Body of pancreas (tissue), 4 donors: ENCODE measurements at regions not wholly inside any gene's neighbourhood (a gene's known extent, or its start where the extent isn't known, plus 50 kb on each side); places are given as distances from the start of the nearest gene placed in this dataset.
"Not testable (repeated sequence)": the region's sequence is repeated elsewhere in the genome, so short reads cannot be mapped to it uniquely, and the experiment has no call there.

Source experiments
- CTCF ChIP-seq, 7 experiments: fragments of 450-650 bp in 4 of 7; fragments of 200-600 bp in 3 of 7; sonication (generic) in 3 of 7; IDR thresholded peaks; one replicate each; pipeline ENCODE4 v1.5.1; 2016 to 2019; ENCODE audit warnings: antibody characterized with exemption in 7 of 7
- POLR2A ChIP-seq, 3 donors: fragments of 450-650 bp; IDR thresholded peaks; one replicate each; pipeline ENCODE4 v1.6.1; 2016; ENCODE audit warnings: antibody characterized with exemption in 3 of 3, mild to moderate bottlenecking in 2 of 3

DNA sequence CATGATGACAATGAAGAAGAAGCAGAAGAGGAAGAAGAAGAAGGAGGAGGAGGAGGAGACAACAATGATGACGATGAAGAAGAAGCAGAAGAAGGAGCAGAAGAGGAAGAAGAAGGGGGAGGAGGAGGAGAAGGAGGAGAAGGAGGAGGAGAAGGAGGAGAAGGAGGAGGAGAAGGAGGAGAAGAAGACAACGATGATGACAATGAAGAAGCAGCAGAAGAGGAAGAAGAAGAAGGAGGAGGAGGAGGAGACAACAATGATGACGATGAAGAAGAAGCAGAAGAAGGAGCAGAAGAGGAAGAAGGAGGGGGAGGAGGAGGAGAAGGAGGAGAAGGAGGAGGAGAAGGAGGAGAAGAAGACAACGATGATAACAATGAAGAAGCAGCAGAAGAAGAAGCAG lies 451.9 kb upstream of the ZNF507 start:
- not testable (repeated sequence) for TF ChIP-seq CTCF, POLR2A (IDR thresholded peaks at IDR 0.05)
